DND-41 (cell line): ENCODE measurements at regions not wholly inside any gene's neighbourhood (a gene's known extent, or its start where the extent isn't known, plus 50 kb on each side); places are given as distances from the start of the nearest gene placed in this dataset.

ENCODE experiments used
- CTCF ChIP-seq: IDR thresholded peaks from 2 replicates; pipeline ENCODE4 v1.5.1; 2012; ENCODE audit warnings: borderline replicate concordance, low read length, moderate library complexity, mild to moderate bottlenecking; ENCODE audit not compliant: poor library complexity, severe bottlenecking; ENCODE audit errors: extremely low read depth
- EZH2 ChIP-seq: IDR thresholded peaks from 3 replicates; pipeline ENCODE4 v1.6.1; 2012; ENCODE audit warnings: borderline replicate concordance, low read depth, mild to moderate bottlenecking, moderate library complexity, low read length, inconsistent platforms; ENCODE audit not compliant: severe bottlenecking

- TF ChIP-seq CTCF: no peak
- TF ChIP-seq EZH2: no peak
These were observed 184.4 kb upstream of the PKN2 start for GRCh38 chr1:88499671-88500070.
